ENCODE measurements at regions not wholly inside any gene's neighbourhood (a gene's known extent, or its start where the extent isn't known, plus 50 kb on each side); places are given as distances from the start of the nearest gene placed in this dataset.

- 0% methylated on average over 1 of the region's 1 CpG for WGBS (ENCODE audit: insufficient coverage, insufficient replicate concordance, low lambda C conversion rate, missing lambda C conversion rate)
- Histone ChIP-seq H3K9me3 (replicated peaks; ENCODE audit: control insufficient read depth, insufficient read depth, low read length) (no peaks in the 10 kb centered on the region), H3K4me3 (no peak overlapping the region), H3K79me2 (ENCODE audit: control insufficient read depth, insufficient read depth, low read length) (no peaks in the 10 kb centered on the region), H3K4me2 (ENCODE audit: control insufficient read depth, insufficient read depth) (no peak overlapping the region), H4K20me1 (ENCODE audit: control insufficient read depth, insufficient read depth) (no peaks in the 10 kb centered on the region), H3K27ac (ENCODE audit: control insufficient read depth, insufficient read depth) (no peak overlapping the region), H3K9ac (ENCODE audit: control insufficient read depth, insufficient read depth, low read length) (no peak overlapping the region), H3K27me3 (replicated peaks in 1 of 2; ENCODE audit: control insufficient read depth in 2 of 2, insufficient read depth in 2 of 2, low read length in 1 of 2) (no peaks in the 10 kb centered on the region), H2AFZ (ENCODE audit: control insufficient read depth, low read depth, low read length) (no peak overlapping the region), H3K4me1 (ENCODE audit: control insufficient read depth, insufficient read depth, low read length) (no peaks in the 10 kb centered on the region), H3K36me3 (ENCODE audit: control insufficient read depth in 2 of 2, insufficient read depth in 2 of 2, low read length in 1 of 2) (no peaks in the 10 kb centered on the region)
- in situ Hi-C loops (cut with MboI) = no loop called here
- ChIA-PET RAD21 (ENCODE audit: unreplicated experiment) (no interaction called here), SMC1A (ENCODE audit: uncharacterized antibody, unreplicated experiment) (no interaction called here), CTCF (interaction anchor here (1.2 kb wide), 1 partner anchor 75 kb away, joined by 4 read pairs; no protein-coding TSS in a partner anchor), POLR2A (no interaction called here)
- DNase-seq (ENCODE audit: low read depth, low spot score) = no peak
- no peak for ATAC-seq
- TF ChIP-seq, protein P1, sequence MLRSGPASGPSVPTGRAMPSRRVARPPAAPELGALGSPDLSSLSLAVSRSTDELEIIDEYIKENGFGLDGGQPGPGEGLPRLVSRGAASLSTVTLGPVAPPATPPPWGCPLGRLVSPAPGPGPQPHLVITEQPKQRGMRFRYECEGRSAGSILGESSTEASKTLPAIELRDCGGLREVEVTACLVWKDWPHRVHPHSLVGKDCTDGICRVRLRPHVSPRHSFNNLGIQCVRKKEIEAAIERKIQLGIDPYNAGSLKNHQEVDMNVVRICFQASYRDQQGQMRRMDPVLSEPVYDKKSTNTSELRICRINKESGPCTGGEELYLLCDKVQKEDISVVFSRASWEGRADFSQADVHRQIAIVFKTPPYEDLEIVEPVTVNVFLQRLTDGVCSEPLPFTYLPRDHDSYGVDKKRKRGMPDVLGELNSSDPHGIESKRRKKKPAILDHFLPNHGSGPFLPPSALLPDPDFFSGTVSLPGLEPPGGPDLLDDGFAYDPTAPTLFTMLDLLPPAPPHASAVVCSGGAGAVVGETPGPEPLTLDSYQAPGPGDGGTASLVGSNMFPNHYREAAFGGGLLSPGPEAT (IDR thresholded peaks at IDR 0.05; ENCODE audit: low read depth) = no peak
- TF ChIP-seq ATF2 (IDR thresholded peaks at IDR 0.05; ENCODE audit: low read length) = no peak
- TF ChIP-seq RUNX3 (IDR thresholded peaks at IDR 0.05; ENCODE audit: low read length) = no peak
- TF ChIP-seq BMI1 (IDR thresholded peaks at IDR 0.05; ENCODE audit: borderline replicate concordance) = no peak
- TF ChIP-seq RB1 (IDR thresholded peaks at IDR 0.05; ENCODE audit: borderline replicate concordance) = no peak
- TF ChIP-seq SREBF2 (IDR thresholded peaks at IDR 0.05; ENCODE audit: low read length) = no peak
- TF ChIP-seq BACH1 (IDR thresholded peaks at IDR 0.05; ENCODE audit: borderline replicate concordance) = no peak
- TF ChIP-seq ETV6 (conservative IDR thresholded peaks at IDR 0.05 in 1 of 2, IDR thresholded peaks at IDR 0.05 in 1 of 2; ENCODE audit: borderline replicate concordance in 1 of 2, low read depth in 1 of 2) = no peak
- TF ChIP-seq ZZZ3 (IDR thresholded peaks at IDR 0.05; ENCODE audit: control insufficient read depth, insufficient read length, low read depth) = no peak
- no peak for TF ChIP-seq MXI1 (IDR thresholded peaks at IDR 0.05; ENCODE audit: low read depth, low read length)
- no peak for TF ChIP-seq DPF2 (IDR thresholded peaks at IDR 0.05)
- TF ChIP-seq TCF7 (IDR thresholded peaks at IDR 0.05; ENCODE audit: borderline replicate concordance) = no peak
- TF ChIP-seq USF2 (IDR thresholded peaks at IDR 0.05; ENCODE audit: borderline replicate concordance, low read depth, low read length) = no peak
- no peak for TF ChIP-seq CEBPB (IDR thresholded peaks at IDR 0.05; ENCODE audit: borderline replicate concordance in 1 of 2, low read depth in 2 of 2, low read length in 2 of 2)
- no TSS peak for BruUV-seq (replicated peaks)
- intact Hi-C loops (cut with micrococcal nuclease; ENCODE audit: unreplicated experiment) = no loop called here
- no peak for FAIRE-seq
These were observed 213.4 kb upstream of the G2E3 start for GRCh38 chr14:30345511-30345910.

All from GM12878 (cell line).